ENCODE measurements at regions not wholly inside any gene's neighbourhood (a gene's known extent, or its start where the extent isn't known, plus 50 kb on each side); places are given as distances from the start of the nearest gene placed in this dataset.

DNA sequence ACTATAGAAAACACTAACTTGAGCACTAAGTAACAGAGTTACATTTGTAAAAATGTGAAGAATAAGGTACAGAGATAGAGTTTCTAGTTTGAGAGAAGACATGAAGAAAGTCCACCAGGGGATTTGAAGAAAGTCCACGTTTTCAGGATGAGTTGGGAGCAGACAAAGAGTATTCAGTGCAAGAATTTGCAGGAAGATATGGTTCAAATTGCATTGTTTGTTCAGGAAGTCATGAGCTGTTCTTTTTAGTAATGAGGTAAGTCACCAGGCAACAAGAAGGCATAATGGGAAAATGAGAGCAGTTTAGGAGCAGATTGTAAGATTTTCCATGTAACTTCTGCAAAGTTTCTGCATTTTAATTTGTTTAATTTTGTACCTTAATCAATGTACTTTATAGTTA lies 618.0 kb downstream of the DACH1 start:
- no peak for TF ChIP-seq GATA3 (IDR thresholded peaks at IDR 0.05; ENCODE audit: low read depth, low read length)
- no peak for TF ChIP-seq GATA2 (IDR thresholded peaks at IDR 0.05; ENCODE audit: low read depth, low read length)
